GM13976 (cell line): ENCODE measurements at regions not wholly inside any gene's neighbourhood (a gene's known extent, or its start where the extent isn't known, plus 50 kb on each side); places are given as distances from the start of the nearest gene placed in this dataset.

ENCODE experiments used
- DNase-seq: peaks from one replicate; pipeline ENCODE4 v3.0.0; 2012; ENCODE audit warnings: low spot score
- in situ Hi-C: fragments of 300-500 bp; cut with MboI; formaldehyde crosslinking; loops from one replicate; pipeline ENCODE4 v1.12.0; 2022; ENCODE audit warnings: low sequenced_read_pairs, mixed read lengths, inconsistent platforms; ENCODE audit not compliant: unreplicated experiment
- TF ChIP-seq, protein P1 (sequence below): IDR thresholded peaks from 2 replicates; pipeline ENCODE4 v1.5.1; 2012; ENCODE audit warnings: borderline replicate concordance, mild to moderate bottlenecking; ENCODE audit not compliant: insufficient read depth; ENCODE audit errors: extremely low read depth, missing control alignments, control extremely low read depth

- in situ Hi-C loops, result no loop called here
- no peak for DNase-seq
- TF ChIP-seq, protein P1, sequence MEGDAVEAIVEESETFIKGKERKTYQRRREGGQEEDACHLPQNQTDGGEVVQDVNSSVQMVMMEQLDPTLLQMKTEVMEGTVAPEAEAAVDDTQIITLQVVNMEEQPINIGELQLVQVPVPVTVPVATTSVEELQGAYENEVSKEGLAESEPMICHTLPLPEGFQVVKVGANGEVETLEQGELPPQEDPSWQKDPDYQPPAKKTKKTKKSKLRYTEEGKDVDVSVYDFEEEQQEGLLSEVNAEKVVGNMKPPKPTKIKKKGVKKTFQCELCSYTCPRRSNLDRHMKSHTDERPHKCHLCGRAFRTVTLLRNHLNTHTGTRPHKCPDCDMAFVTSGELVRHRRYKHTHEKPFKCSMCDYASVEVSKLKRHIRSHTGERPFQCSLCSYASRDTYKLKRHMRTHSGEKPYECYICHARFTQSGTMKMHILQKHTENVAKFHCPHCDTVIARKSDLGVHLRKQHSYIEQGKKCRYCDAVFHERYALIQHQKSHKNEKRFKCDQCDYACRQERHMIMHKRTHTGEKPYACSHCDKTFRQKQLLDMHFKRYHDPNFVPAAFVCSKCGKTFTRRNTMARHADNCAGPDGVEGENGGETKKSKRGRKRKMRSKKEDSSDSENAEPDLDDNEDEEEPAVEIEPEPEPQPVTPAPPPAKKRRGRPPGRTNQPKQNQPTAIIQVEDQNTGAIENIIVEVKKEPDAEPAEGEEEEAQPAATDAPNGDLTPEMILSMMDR, result no peak
These were observed 360.5 kb downstream of the SOX11 start for GRCh38 chr2:6052649-6053048.

GRCh38 chr2:6053743-6054142, 361.6 kb downstream of the SOX11 start:
- TF ChIP-seq, protein P1, result no peak
- DNase-seq, result no peak

GRCh38 chr2:6054161-6054671, 362.0 kb downstream of the SOX11 start:
- no peak for DNase-seq
- in situ Hi-C loops, result no loop called here
- TF ChIP-seq, protein P1, result no peak

More at GRCh38 chr2:6053743-6054142, 361.6 kb downstream of the SOX11 start:
- in situ Hi-C loops, result no loop called here

- no peak for DNase-seq
- in situ Hi-C loops, result no loop called here
- TF ChIP-seq, protein P1, result no peak
These were observed 368.9 kb downstream of the SOX11 start for GRCh38 chr2:6060992-6061663.

DNA sequence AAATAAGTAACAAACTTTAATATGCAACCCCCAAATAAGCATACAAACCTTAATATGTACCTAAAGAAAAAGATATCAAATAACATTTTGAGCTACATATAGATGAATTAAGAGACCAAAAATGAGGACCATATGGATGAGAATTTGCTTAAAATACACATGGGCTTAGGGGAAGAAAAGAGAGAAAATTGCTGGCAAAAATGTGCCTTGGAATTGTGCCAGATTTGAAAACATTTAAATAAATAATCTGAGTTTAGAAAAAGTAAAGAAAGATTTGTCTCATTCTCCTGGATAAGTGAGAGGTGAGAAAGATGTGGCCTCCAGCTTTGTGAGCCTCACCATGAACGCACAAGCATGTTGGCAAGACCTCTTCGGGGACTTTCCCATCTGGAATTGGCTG, 372.6 kb downstream of the SOX11 start:
- in situ Hi-C loops, result no loop called here

DNA sequence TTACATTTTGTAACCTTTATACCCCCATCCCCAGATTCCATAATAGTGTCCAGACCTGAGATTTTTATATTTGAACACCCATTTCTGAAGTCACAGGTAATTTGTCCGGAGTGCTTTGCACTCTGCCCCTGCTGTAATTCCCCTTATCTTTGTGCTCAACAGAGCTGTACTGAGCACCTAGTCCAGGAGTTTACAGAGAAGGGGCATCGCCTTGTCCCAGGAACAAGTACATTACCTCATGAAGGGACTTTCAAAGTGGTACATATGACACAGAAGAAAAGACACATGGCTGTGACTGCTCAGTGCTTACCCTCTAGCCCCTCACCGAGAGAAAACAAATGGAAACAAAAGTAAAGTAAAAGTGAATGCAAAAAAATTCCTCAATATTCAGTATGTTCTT, 373.5 kb downstream of the SOX11 start:
- TF ChIP-seq, protein P1, result no peak
- in situ Hi-C loops, result no loop called here

More for the DNA sequence above, 372.6 kb downstream of the SOX11 start:
- DNase-seq, result no peak
- TF ChIP-seq, protein P1, result no peak

More for the DNA sequence above, 373.5 kb downstream of the SOX11 start:
- DNase-seq, result no peak
